ENCODE measurements at regions not wholly inside any gene's neighbourhood (a gene's known extent, or its start where the extent isn't known, plus 50 kb on each side); places are given as distances from the start of the nearest gene placed in this dataset.

- Histone ChIP-seq H3K27ac (peak overlapping the region; percentile 69), H3K27me3 (no peaks in the 10 kb centered on the region), H4K20me1 (ENCODE audit: insufficient read depth, poor library complexity, severe bottlenecking) (no peaks in the 10 kb centered on the region), H3K4me3 (no peak overlapping the region), H3K4me1 (ENCODE audit: insufficient read depth) (no peaks in the 10 kb centered on the region), H2AFZ (peak overlapping the region; percentile 2), H3K4me2 (peak overlapping the region; percentile 54), H3K9me3 (ENCODE audit: low read depth) (no peaks in the 10 kb centered on the region), H3K79me2 (no peaks in the 10 kb centered on the region), H3K9me2 (replicated peaks; ENCODE audit: insufficient read depth) (no peaks in the 10 kb centered on the region), H3K36me3 (replicated peaks; ENCODE audit: insufficient read depth, low read depth) (no peaks in the 10 kb centered on the region)
- 34% methylated on average over 8 of the region's 8 CpGs for WGBS (ENCODE audit: low lambda C conversion rate, missing lambda C conversion rate)
- DNase-seq (ENCODE audit: low spot score): peak; percentile 58
- TF ChIP-seq EZH2phosphoT487 (IDR thresholded peaks at IDR 0.05; ENCODE audit: low read depth, severe bottlenecking, unreplicated experiment) (no peak), EZH2 (IDR thresholded peaks at IDR 0.05; ENCODE audit: borderline replicate concordance) (no peak), CTCF (IDR thresholded peaks at IDR 0.05; ENCODE audit: poor library complexity) (no peak)
These were observed 95.9 kb upstream of the SPTBN1 start for GRCh38 chr2:54360055-54360792.

GRCh38 chr2:54364409-54364808 is 91.7 kb upstream of the SPTBN1 start:
- Histone ChIP-seq H3K9me2 (replicated peaks; ENCODE audit: insufficient read depth) (no peaks in the 10 kb centered on the region), H3K4me2 (no peak overlapping the region), H3K4me1 (ENCODE audit: insufficient read depth) (no peaks in the 10 kb centered on the region), H2AFZ (no peak overlapping the region), H3K36me3 (replicated peaks; ENCODE audit: insufficient read depth, low read depth) (no peaks in the 10 kb centered on the region), H4K20me1 (ENCODE audit: insufficient read depth, poor library complexity, severe bottlenecking) (no peaks in the 10 kb centered on the region), H3K27me3 (no peaks in the 10 kb centered on the region), H3K4me3 (no peak overlapping the region), H3K79me2 (no peaks in the 10 kb centered on the region), H3K9me3 (ENCODE audit: low read depth) (peaks cover 10% of the 10 kb centered on the region), H3K27ac (no peak overlapping the region)
- TF ChIP-seq EZH2 (IDR thresholded peaks at IDR 0.05; ENCODE audit: borderline replicate concordance) (no peak), EZH2phosphoT487 (IDR thresholded peaks at IDR 0.05; ENCODE audit: low read depth, severe bottlenecking, unreplicated experiment) (no peak), CTCF (IDR thresholded peaks at IDR 0.05; ENCODE audit: poor library complexity) (no peak)
- no peak for DNase-seq (ENCODE audit: low spot score)
- 96% methylated on average over 3 of the region's 3 CpGs for WGBS (ENCODE audit: low lambda C conversion rate, missing lambda C conversion rate)

DNA sequence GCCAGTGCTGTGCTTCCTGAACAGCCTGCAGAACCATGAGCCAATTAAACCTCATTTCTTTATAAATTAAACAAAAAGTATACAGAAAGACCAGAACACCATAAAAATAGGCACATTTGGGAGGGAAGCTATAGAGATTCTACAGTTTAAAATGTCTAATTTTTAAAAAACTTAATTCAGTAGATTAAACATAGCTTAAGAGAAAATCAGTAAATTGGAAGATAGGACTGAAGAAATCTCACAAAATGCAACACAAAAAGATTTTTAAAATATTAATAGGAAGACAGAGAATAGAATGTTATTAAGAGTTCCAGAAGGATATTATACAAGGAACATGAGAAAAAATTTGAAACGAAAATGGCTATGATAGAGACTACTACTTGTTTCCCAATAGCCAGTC is 90.5 kb upstream of the SPTBN1 start:
- 85% methylated on average over 1 of the region's 1 CpG for WGBS (ENCODE audit: low lambda C conversion rate, missing lambda C conversion rate)
- H3K27me3 ChIP-seq: no peaks in the 10 kb centered on the region
- no peak overlapping the region for H2AFZ ChIP-seq
- TF ChIP-seq EZH2 (IDR thresholded peaks at IDR 0.05; ENCODE audit: borderline replicate concordance): no peak
- TF ChIP-seq CTCF (IDR thresholded peaks at IDR 0.05; ENCODE audit: poor library complexity): no peak
- no peak for TF ChIP-seq EZH2phosphoT487 (IDR thresholded peaks at IDR 0.05; ENCODE audit: low read depth, severe bottlenecking, unreplicated experiment)
- no peak overlapping the region for H3K4me2 ChIP-seq
- H3K4me3 ChIP-seq: no peak overlapping the region
- H3K27ac ChIP-seq: no peak overlapping the region
- no peaks in the 10 kb centered on the region for H3K4me1 ChIP-seq (ENCODE audit: insufficient read depth)
- no peaks in the 10 kb centered on the region for H3K79me2 ChIP-seq
- no peaks in the 10 kb centered on the region for H4K20me1 ChIP-seq (ENCODE audit: insufficient read depth, poor library complexity, severe bottlenecking)
- no peaks in the 10 kb centered on the region for H3K9me2 ChIP-seq (replicated peaks; ENCODE audit: insufficient read depth)
- no peaks in the 10 kb centered on the region for H3K36me3 ChIP-seq (replicated peaks; ENCODE audit: insufficient read depth, low read depth)
- H3K9me3 ChIP-seq (ENCODE audit: low read depth): peaks cover 10% of the 10 kb centered on the region
- no peak for DNase-seq (ENCODE audit: low spot score)
